Stimulated activated CD8-positive, alpha-beta memory T cell treated with anti-CD3 and anti-CD28 coated beads, Interleukin-7, amount 100 ng/mL, for 48 hours (primary cell): ENCODE measurements at regions not wholly inside any gene's neighbourhood (a gene's known extent, or its start where the extent isn't known, plus 50 kb on each side); places are given as distances from the start of the nearest gene placed in this dataset.
"Not testable (repeated sequence)": the region's sequence is repeated elsewhere in the genome, so short reads cannot be mapped to it uniquely, and the experiment has no call there.

Experiments
- DNase-seq, 2 donors: peaks; one replicate each; pipeline ENCODE4 v3.0.0-alpha.2; 2020; ENCODE audit warnings: low read depth in 1 of 2; ENCODE audit errors: extremely low read depth in 1 of 2

DNA sequence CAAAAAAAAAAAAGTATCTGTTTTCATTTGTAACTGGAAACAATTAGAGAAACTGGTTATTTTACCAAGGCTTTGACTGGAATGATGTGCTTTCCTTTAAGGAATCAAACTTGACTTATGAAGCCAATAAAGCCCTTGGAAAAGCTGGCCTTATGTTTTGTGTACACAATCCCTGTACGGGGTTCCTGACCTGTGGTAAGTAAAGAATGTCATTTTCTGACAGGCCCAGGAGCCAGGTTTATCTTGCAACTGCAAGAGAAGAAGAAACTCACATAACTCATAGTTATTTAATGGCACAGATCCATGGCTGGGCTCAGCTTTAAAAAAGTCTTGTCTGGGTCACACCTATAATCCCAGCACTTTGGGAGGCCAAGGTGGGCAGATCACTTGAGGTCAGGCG lies 235.9 kb upstream of the RAI14 start:
- not testable (repeated sequence) for DNase-seq

DNA sequence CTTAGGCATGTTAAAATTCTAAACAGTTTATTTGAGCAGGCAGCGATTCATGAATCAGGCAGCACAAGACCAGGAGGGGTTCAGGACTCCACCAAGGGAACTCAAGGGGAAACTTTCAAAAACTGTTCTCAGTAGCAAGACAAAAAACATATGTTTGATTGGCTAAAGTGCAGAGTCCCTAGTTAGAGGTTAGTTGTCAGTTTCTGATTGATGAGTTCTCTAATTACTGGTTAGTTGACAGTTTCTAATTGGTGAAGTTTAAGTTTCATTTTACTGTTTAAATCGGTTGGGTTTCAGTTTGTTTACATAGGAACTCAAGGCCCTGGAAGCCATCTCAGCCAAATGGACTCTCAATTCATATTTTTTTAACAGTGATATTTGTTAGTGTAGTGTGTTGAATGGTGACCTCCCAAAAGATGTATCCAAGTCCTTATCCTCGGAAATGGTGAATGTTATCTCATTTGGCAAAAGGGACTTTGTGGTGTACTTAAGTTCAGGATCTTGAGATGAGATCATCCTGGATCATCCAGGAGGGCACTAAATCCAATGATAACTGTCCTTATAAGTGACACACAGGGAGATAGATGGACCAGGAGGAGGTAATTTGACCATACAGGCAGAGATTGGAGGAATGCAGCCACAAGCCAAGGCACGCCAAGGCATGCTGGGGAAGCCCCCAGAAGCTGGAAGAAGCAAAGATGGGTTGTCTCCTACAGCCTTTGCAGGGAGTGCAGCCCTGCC lies 219.2 kb upstream of the RAI14 start:
- DNase-seq = no peak

DNA sequence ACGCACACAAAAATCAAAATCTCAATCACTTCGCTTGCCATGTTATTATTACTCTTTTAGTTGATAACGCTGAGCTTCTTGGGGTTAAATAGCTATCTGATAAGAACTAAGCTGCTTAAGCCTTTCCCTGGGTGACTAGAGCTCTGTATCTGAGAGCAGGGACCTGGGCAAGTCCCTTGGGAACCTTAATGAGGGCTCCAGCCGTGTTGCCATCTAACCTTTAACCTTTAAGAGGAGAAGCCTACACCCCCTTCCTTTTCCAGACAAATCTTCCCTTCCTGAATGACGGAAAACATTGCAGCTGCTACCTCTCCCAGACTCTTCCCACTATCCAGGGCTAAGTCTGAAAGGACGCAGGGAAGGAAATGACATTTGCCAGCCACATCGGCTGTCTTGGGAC lies 216.5 kb upstream of the RAI14 start:
- DNase-seq = no peak

DNA sequence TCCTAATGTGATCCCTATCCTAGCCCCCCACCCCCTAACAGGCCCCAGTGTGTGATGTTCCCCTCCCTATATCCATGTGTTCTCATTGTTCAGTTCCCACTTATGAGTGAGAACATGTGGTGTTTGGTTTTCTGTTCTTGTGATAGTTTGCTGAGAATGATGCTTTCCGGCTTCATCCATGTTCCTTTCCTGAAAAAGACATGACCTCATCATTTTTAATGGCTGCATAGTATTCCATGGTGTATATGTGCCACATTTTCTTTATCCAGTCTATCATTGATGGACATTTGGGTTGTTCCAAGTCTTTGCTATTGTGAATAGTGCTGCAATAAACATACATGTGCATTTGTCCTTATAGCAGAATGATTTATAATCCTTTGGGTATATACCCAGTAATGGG lies 214.4 kb upstream of the RAI14 start:
- DNase-seq = not testable (repeated sequence)

DNA sequence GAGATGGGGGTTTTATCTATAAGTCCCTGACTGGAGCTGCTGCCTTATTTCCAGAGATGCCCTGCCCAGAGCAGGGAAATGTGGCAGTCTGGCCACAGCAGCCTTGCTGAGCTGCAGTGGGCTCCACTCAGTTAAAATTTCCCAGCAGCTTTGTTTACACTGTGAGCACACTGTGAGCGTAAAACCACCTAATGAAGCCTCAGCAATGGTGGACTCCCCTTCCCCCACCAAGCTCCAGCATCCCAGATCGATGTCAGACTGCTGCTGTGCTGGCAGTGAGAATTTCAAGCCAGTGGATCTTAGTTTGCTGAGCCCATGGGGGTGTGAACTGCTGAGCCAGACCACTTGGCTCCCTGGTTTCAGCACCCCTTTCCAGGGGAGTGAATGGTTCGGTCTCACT lies 208.7 kb upstream of the RAI14 start:
- no peak for DNase-seq

DNA sequence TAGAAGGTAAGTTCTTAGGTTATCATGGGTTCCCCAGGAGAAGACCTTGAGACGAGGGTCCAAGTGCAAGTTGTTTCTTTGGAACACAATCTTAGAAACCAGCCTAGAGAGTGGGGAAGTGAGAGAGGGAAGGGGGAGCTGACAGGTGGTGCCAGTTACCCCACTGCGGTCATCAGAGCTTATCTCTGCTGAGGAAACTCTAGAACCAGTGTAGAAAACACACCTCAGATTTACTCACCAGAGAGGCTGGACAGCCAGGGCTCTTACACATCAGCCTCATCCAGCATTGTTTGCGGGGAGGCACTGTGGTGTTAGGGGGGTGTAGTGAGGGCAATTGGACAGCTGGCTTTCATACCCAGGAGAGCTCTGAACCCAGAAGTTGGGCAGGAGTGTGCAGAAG lies 206.5 kb upstream of the RAI14 start:
- no peak for DNase-seq

DNA sequence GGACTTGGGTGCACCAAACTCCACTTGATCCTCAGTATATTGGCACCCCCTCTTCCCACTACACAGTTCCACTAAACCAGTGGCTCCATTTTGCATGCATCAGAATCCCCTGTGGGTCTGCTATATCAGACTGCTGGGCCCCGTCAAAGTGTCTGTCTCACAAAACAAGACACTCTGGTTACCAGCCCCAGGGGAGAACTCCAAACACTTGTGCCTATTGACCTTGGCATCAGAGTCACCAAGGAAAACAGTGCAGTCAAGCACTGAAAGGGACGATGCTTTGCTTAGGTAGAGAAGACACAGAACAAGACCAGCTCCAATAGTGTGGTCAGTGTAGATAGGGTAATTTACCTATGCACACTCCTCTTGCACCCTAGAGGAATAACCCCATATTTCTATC lies 205.8 kb upstream of the RAI14 start:
- no peak for DNase-seq

DNA sequence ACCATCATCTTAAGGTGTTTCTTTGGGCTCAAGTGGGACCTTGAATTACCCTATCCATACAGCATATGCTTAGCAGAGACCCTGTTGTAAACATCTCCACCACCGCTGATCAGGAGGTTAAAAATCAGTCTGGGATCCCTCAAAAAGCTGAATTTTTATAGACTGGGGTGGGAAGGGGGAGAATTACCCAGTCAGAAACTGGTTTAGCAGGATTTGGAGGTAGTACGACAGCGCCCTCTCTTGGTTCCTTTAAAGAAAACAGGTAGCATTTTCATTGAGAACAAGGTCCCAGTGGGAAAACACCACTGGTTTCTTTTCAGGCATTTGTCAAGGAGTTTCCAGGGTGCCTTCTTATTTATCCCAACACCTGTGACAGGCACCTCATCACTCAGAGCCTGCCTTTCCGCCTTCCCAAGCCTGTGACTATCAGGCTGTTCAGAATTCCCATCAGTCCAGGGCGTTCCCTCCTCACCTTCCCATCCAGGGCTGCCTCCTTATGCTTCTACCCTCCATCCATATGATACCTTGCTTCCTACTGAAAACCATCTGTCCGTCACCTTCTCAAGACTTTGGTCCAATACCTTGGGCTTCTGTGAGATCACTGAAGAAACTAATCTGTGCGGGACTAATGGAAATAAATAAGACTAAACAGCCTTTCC lies 203.8 kb upstream of the RAI14 start:
- no peak for DNase-seq

DNA sequence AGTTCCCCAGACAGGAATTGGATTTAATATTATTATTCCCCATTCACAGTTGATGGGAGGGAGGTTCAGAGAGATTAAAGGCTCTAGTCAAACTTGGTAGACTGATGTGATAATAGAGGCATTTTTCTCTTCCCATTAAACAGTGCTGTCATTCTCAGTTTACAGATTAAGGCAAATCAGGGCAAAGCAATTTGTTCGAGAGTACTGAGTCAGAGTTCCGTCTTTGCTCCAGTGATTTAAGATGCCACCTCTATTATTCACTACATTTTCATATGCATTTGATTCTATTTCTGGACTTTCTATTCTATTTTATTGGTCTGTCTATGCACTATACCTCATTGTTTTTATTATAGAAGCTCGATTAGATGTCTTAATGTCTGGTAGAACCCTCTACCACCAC lies 201.0 kb upstream of the RAI14 start:
- no peak for DNase-seq

DNA sequence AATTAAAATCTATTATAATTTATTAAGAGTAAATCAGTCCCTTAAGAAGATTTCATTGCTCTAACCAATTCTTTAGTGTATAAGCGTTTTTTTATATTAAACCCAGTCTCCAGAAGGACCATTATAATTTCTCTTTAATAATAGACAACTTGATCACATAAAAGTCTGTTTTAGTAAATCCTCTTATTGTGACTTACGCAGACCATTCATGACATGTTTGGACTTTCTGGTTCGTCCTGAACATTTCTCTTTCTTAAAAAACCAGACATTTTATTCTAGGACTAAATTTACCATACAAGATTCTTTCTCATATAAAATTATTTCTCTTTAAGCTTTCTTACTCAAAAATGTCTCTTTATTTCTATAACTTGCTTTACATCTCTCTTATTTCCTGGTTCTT lies 196.2 kb upstream of the RAI14 start:
- no peak for DNase-seq

DNA sequence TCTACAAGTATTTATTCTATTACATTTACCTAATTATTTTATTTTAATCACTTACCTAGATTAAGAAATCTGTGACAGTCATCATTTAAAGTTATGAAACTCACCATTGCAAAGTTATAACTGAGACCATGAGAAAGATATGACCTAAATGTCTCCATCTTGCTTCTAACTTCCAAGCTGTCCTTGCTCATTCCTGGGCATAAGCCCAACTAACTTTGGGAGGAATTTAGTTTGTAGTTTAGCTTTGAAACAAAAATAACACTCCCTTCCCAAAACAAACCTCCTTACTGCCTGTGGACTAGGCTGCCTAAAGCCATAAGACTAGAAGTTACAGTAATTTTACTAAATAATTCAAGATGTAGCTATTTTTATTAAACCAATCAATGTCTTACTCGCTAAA lies 195.6 kb upstream of the RAI14 start:
- no peak for DNase-seq

DNA sequence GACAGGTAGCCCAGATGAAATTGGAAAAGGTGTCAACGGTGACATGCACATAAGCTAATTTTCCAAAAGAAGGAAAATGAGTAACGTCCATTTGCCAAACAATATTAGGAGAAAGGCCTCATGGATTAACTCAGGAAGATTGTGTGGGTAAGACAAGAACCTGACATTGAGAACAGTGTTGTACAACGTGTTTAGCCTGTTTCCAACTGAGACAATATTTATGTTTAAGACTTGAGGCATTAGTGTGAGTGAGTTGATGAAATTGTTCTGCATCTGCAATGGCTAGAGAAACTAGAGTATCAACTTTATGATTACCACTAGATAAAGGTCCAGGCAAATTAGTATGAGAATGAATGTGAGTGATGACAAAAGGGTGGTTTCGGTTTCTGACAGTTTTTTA lies 191.3 kb upstream of the RAI14 start:
- DNase-seq = no peak

DNA sequence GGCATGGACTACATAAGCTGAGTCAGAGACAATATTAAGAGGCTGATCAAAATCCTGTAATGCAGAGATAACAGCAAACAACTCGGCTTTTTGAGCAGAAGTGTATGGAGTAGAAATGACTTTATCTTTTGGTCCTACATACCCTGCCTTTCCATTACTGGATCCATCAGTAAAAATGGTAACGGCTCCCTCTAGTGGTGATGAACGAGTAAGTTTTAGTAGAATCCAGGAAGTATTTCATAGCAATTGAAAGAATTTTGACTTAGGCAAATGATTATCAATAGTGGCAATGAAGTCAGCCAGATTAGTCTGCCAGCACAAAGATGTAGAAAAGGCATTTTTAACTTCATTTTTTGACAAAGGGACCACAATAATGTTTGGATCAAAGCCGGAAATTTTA lies 190.8 kb upstream of the RAI14 start:
- DNase-seq = not testable (repeated sequence)

DNA sequence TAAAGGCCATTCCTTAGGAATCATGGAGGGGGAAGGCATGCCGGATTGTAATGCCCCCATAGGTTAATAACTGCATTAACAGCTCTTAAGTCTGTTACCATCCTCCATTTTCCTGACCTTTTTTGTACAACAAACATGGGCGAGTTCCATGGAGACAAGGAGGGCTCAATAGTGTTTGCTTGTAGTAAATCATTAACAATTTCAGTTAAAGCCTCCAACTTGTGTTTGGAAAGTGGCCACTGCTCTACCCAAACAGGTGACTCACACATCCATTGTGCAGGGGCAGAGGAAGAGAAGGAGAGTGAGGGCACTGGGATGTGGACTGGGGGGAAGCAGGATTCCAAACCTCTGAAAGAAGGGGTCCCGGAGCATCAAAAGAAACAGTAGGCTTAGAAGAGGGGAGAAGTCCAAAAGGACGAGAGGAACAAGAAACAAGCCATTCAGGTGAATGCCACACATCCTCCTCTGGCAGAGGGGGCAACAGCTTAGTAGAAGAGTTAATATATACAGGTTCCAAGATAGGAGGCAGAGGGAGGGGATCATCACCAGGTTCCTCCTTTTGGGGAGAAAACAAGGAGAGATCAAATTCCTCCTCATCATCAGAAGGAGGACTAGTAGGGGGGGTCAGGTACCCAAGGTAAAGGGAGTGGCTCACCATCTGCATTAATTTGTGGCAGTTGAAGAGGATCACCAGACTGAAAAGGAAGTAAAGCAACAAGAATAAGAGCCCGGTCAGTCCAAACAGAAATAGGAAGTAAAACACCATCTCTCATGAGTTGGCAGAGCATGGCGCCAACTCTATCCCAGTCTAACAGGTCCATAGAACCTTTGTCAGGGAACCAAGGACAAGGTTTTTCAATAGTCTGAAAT lies 189.4 kb upstream of the RAI14 start:
- DNase-seq = not testable (repeated sequence)

DNA sequence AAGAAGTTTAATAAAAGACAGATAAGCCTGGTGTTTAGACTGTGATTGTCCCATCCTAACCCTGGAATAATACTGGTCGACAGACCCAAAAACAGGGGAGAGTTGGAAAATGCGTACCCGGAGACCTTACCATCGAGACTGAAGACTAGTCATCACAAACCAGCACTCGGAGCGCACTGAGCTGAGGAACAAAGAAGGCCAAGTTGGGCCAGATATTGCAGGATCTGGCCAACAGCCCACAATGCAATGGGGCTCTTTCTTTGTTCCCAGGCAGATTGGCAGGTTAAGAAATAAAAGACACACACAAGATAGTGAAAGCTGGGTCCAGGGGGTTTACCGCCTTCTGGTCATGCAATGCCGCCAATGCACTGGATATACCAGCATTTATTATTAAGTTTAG lies 188.7 kb upstream of the RAI14 start:
- DNase-seq = no peak

DNA sequence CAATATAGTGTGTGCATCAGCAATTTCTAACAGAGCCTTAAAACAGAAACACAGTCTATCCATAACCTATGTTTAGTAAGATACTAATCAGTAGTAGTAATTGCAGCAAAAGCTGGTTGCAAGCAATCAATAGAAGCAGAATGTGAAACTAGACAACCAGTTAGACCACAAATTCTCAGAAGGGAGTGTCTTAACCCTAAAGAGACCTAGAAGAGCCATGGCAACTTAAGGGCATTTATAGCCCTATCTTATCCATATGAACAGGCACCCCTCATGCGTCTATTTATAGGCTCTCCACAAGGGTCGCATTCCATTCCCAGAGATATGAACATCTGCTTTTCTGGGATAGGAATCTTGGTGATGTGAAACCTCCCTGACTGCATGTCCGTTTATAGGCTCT lies 188.1 kb upstream of the RAI14 start:
- not testable (repeated sequence) for DNase-seq

DNA sequence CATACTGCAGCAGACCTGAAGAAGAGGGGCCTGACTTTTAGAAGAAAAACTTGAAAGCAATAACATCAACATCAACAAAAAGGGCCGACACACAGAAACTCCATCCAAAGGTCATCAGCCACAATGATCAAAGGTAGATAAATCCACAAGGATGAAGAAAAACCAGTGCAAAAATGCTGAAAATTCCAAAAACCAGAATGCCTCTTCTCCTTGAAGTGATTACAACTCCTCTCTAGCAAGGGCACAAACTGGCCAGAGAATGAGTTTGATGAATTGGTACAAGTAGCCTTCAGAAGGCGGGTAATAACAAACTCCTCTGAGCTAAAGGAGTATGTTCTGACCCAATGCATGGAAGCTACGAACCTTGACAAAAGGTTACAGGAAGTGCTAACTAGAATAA lies 186.2 kb upstream of the RAI14 start:
- no peak for DNase-seq

DNA sequence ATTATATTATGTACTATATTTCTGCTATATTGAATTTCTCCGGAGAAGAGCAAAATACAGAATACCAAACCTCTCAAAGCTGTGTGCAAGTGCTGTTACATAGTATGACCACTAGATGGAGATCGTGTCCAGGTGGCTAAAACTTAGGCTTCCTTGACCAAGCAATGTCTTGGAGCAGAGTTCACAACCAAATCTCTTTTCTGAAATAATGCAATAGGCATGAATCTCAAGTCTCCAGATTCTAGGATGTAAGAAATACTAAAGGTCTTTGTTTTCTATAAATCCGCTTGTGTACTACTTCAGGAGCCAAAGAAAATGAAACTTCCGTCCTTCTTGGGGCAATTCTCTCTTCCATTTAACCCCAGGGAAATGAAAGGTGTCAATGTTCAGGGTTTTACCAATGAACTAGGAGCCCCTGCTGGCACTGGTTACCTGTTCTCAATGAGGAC lies 181.5 kb upstream of the RAI14 start:
- DNase-seq = no peak

DNA sequence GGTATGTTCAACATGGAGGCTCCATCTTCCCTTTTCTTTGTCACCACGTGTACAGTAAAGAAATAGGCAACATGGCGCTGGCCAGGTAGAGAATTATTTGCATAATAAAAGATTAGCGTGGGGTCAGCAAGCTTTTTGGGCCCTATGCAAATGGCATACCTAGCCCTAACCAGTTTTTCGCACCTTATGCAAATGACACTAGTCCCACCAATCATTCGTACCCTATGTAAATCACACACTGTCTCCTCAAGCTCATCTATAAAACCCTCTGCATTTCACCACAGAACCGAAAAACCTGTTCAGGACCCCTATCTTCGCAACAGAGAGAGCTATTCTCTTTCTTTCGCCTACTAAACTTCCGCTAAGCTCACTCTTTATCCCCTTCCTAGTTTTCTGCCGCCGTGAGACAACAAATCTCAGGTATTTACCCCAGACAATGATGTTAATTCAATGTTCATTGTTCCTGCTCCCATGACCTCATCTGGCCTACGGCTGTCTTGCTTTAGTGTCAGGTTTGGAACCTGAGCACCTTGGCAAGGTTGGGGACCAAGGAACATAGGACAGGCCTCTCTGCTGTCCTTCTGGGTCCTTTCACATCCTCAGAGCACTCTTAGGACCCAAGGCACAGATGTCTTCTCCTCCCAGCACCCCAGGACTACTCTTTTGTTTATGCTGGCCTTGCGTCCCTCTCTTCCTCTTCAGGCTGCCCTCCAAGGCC lies 180.7 kb upstream of the RAI14 start:
- no peak for DNase-seq

DNA sequence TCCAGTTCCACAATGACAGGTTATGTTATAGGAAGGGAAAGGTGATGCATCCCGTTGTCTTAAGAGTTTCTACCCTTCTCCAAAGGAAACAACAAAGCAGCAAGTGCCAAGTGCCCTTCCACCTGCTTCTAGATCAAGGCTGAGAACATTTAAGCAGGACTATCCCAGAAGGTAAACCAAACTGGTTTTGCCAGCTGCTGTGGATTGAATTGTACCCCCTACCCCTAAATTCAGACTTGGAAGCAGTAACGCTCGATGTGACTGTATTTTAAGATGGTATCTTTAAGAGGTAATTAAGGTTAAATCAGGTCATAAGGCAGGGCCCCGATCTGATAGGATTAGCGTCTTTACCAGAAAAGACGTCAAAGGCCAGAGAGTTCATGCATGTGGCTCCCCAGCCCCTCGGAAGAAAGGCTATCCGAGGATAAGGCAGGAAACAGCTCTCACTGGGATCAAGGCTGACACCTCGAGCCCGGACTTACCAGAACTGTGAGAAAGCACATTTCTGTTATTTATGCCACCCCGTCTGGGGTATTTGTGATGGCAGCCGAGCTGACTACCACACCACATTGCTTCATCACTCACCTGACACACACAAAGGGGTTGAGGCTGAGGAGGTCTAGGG lies 179.1 kb upstream of the RAI14 start:
- no peak for DNase-seq
